GM23338 (cell line): ENCODE measurements at regions not wholly inside any gene's neighbourhood (a gene's known extent, or its start where the extent isn't known, plus 50 kb on each side); places are given as distances from the start of the nearest gene placed in this dataset.

Experiments
- ATAC-seq: fragments of 200-7000 bp; cut with Tn5 transposase; 3 replicates; pipeline ENCODE4 v1.9.1; 2020
- DNase-seq: peaks from one replicate; pipeline ENCODE4 v3.0.0-alpha.2; 2015; ENCODE audit warnings: low spot score
- H2AFZ ChIP-seq: fragments of 200-600 bp; sonication (generic); 2 replicates; pipeline ENCODE4 v1.8.0; 2016; ENCODE audit warnings: antibody characterized with exemption, mild to moderate bottlenecking, moderate library complexity
- H3F3A ChIP-seq: fragments of 200-600 bp; sonication (generic); replicated peaks from 2 replicates; pipeline ENCODE4 v1.8.0; 2017; ENCODE audit warnings: antibody characterized with exemption, mixed run types, low read depth
- H3K27ac ChIP-seq: fragments of 200-600 bp; sonication (generic); 2 replicates; pipeline ENCODE4 v1.6.1; 2016; ENCODE audit warnings: low read depth
- H3K27me3 ChIP-seq: fragments of 200-600 bp; sonication (generic); 2 replicates; pipeline ENCODE4 v1.8.0; 2016; ENCODE audit warnings: mild to moderate bottlenecking, mixed run types, moderate library complexity; ENCODE audit not compliant: insufficient read depth
- H3K36me3 ChIP-seq: fragments of 200-600 bp; sonication (generic); 2 replicates; pipeline ENCODE4 v1.8.0; 2016; ENCODE audit warnings: mild to moderate bottlenecking; ENCODE audit not compliant: insufficient read depth
- H3K4me1 ChIP-seq: fragments of 200-600 bp; sonication (generic); 2 replicates; pipeline ENCODE4 v1.8.0; 2016; ENCODE audit warnings: mild to moderate bottlenecking, moderate library complexity; ENCODE audit not compliant: insufficient read depth
- H3K4me2 ChIP-seq: fragments of 200-600 bp; sonication (generic); 2 replicates; pipeline ENCODE4 v1.7.1; 2017; ENCODE audit warnings: mixed run types
- H3K4me3 ChIP-seq: fragments of 200-600 bp; sonication (generic); 2 replicates; pipeline ENCODE4 v1.6.1; 2016; ENCODE audit warnings: mixed run types
- H3K79me2 ChIP-seq: fragments of 200-600 bp; sonication (generic); replicated peaks from 2 replicates; pipeline ENCODE4 v1.8.0; 2017; ENCODE audit warnings: mild to moderate bottlenecking; ENCODE audit not compliant: insufficient read depth
- H3K9me2 ChIP-seq: fragments of 200-600 bp; sonication (generic); 2 replicates; pipeline ENCODE4 v1.8.0; 2017; ENCODE audit not compliant: insufficient read depth
- H4K20me1 ChIP-seq: fragments of 200-600 bp; sonication (generic); replicated peaks from 2 replicates; pipeline ENCODE4 v1.8.0; 2017; ENCODE audit warnings: mild to moderate bottlenecking; ENCODE audit not compliant: insufficient read depth
- H3K27ac Mint-ChIP-seq: 2 replicates; pipeline ENCODE4 v1.8.0; 2020; ENCODE audit warnings: inconsistent platforms, mild to moderate bottlenecking, moderate library complexity, mixed read lengths
- H3K27me3 Mint-ChIP-seq: 3 replicates; pipeline ENCODE4 v1.8.0; 2022; ENCODE audit warnings: low read depth, mild to moderate bottlenecking, moderate library complexity, mixed read lengths, inconsistent platforms; ENCODE audit not compliant: insufficient read depth, poor library complexity
- H3K36me3 Mint-ChIP-seq: 3 replicates; pipeline ENCODE4 v1.8.0; 2021; ENCODE audit warnings: low read depth, mild to moderate bottlenecking, inconsistent platforms, moderate library complexity, mixed read lengths
- H3K4me1 Mint-ChIP-seq: 3 replicates; pipeline ENCODE4 v1.8.0; 2020; ENCODE audit warnings: mild to moderate bottlenecking, inconsistent platforms, mixed read lengths
- H3K4me3 Mint-ChIP-seq: 3 replicates; pipeline ENCODE4 v1.8.0; 2021; ENCODE audit warnings: moderate library complexity, mild to moderate bottlenecking, inconsistent platforms, mixed read lengths
- H3K9me3 Mint-ChIP-seq: 3 replicates; pipeline ENCODE4 v1.8.0; 2020; ENCODE audit warnings: moderate library complexity, mild to moderate bottlenecking, inconsistent platforms, mixed read lengths
- CREB1 ChIP-seq: fragments of 250-450 bp; sonication (Bioruptor Pico); IDR thresholded peaks from 2 replicates; pipeline ENCODE4 v1.5.0; 2020; ENCODE audit warnings: low read depth, mild to moderate bottlenecking, moderate library complexity
- CTCF ChIP-seq, 2 experiments: fragments of 200-600 bp in 1 of 2; sonication (generic) in 1 of 2; conservative IDR thresholded peaks; 2 replicates each; pipeline versions ENCODE4 v1.5.1 to v1.6.1; 2016 to 2017; ENCODE audit warnings: antibody characterized with exemption in 2 of 2, low read depth in 2 of 2, mild to moderate bottlenecking in 2 of 2, moderate library complexity in 1 of 2
- ETS1 ChIP-seq: IDR thresholded peaks from 2 replicates; pipeline ENCODE4 v1.6.1; 2016; ENCODE audit warnings: antibody characterized with exemption
- EZH2 ChIP-seq: fragments of 200-600 bp; sonication (generic); IDR thresholded peaks from one replicate; pipeline ENCODE4 v1.8.0; 2017; ENCODE audit warnings: antibody characterized with exemption, mild to moderate bottlenecking, low read depth; ENCODE audit not compliant: unreplicated experiment
- EZH2phosphoT487 ChIP-seq: fragments of 200-600 bp; sonication (generic); IDR thresholded peaks from one replicate; pipeline ENCODE4 v1.8.1; 2018; ENCODE audit warnings: antibody characterized with exemption; ENCODE audit not compliant: unreplicated experiment
- JUNB ChIP-seq: IDR thresholded peaks from one replicate; pipeline ENCODE4 v1.6.1; 2016; ENCODE audit warnings: antibody characterized with exemption; ENCODE audit not compliant: unreplicated experiment
- NANOG ChIP-seq: IDR thresholded peaks from 2 replicates; pipeline ENCODE4 v1.6.1; 2016; ENCODE audit warnings: antibody characterized with exemption, borderline replicate concordance
- POLR2AphosphoS5 ChIP-seq: IDR thresholded peaks from 2 replicates; pipeline ENCODE4 v1.6.1; 2016; ENCODE audit warnings: antibody characterized with exemption, low read depth
- REST ChIP-seq: IDR thresholded peaks from one replicate; pipeline ENCODE4 v1.6.1; 2018; ENCODE audit warnings: antibody characterized with exemption; ENCODE audit not compliant: unreplicated experiment
- STAT1 ChIP-seq: IDR thresholded peaks from one replicate; pipeline ENCODE4 v1.6.1; 2016; ENCODE audit warnings: antibody characterized with exemption; ENCODE audit not compliant: unreplicated experiment
- ZNF114 ChIP-seq: fragments of 250-450 bp; sonication (Bioruptor Pico); IDR thresholded peaks from 2 replicates; pipeline ENCODE4 v1.5.0; 2020; ENCODE audit warnings: mild to moderate bottlenecking, moderate library complexity
- ZNF331 ChIP-seq: fragments of 250-450 bp; sonication (Bioruptor Pico); IDR thresholded peaks from 2 replicates; pipeline ENCODE4 v1.5.0; 2020; ENCODE audit warnings: low read depth, mild to moderate bottlenecking, moderate library complexity
- ZNF462 ChIP-seq: fragments of 250-450 bp; sonication (Bioruptor Pico); IDR thresholded peaks from 2 replicates; pipeline ENCODE4 v1.5.0; 2020; ENCODE audit warnings: mild to moderate bottlenecking, moderate library complexity

GRCh38 chr11:22473586-22473985, 135.4 kb downstream of the SLC17A6 start:
- Mint-ChIP-seq H3K36me3 (no peaks in the 10 kb centered on the region), H3K27ac (no peak overlapping the region), H3K4me3 (no peak overlapping the region), H3K9me3 (no peaks in the 10 kb centered on the region), H3K4me1 (no peaks in the 10 kb centered on the region; the same call in 2 of the 3 replicates), H3K27me3 (no peaks in the 10 kb centered on the region)
- no peaks in the 10 kb centered on the region for H3K79me2 ChIP-seq
- no peaks in the 10 kb centered on the region for H3K4me1 ChIP-seq
- H3K4me3 ChIP-seq, result no peak overlapping the region
- DNase-seq (no peak), ATAC-seq (no peak)
- no peaks in the 10 kb centered on the region for H3K36me3 ChIP-seq
- H3K4me2 ChIP-seq, result no peak overlapping the region
- no peaks in the 10 kb centered on the region for H3K9me2 ChIP-seq
- H4K20me1 ChIP-seq, result no peaks in the 10 kb centered on the region
- H2AFZ ChIP-seq, result no peak overlapping the region
- H3K27me3 ChIP-seq, result no peaks in the 10 kb centered on the region
- no peaks in the 10 kb centered on the region for H3F3A ChIP-seq
- TF ChIP-seq ZNF462 (no peak), EZH2 (no peak), CREB1 (CRISPR knock-in tag) (no peak), JUNB (no peak), ZNF114 (no peak), NANOG (no peak), ETS1 (no peak), CTCF (conservative IDR thresholded peaks at IDR 0.05; ENCODE audit: low read depth in 2 of 2) (no peak), ZNF331 (CRISPR knock-in tag) (no peak), EZH2phosphoT487 (no peak), POLR2AphosphoS5 (no peak), STAT1 (no peak), REST (no peak)
- H3K27ac ChIP-seq, result no peak overlapping the region
